SK-N-SH treated with all-trans-retinoic acid at 6 μM for 48 hours (cell line): ENCODE measurements at regions not wholly inside any gene's neighbourhood (a gene's known extent, or its start where the extent isn't known, plus 50 kb on each side); places are given as distances from the start of the nearest gene placed in this dataset.

Experiments used
- ATAC-seq: fragments of 200-7000 bp; cut with Tn5 transposase; 3 replicates; pipeline ENCODE4 v1.9.1; 2020; ENCODE audit warnings: mild to moderate bottlenecking, moderate library complexity
- ARNTL ChIP-seq: fragments of 450-650 bp; formaldehyde crosslinking; IDR thresholded peaks from 2 replicates; pipeline ENCODE4 v1.5.0; 2020; ENCODE audit warnings: low read depth, mild to moderate bottlenecking, moderate library complexity, borderline replicate concordance
- BACH2 ChIP-seq: fragments of 250-450 bp; sonication (Bioruptor Pico); IDR thresholded peaks from 2 replicates; pipeline ENCODE4 v1.9.0; 2021; ENCODE audit warnings: mild to moderate bottlenecking, borderline replicate concordance
- CSDC2 ChIP-seq: fragments of 250-450 bp; sonication (Bioruptor Pico); IDR thresholded peaks from 2 replicates; pipeline ENCODE4 v1.5.0; 2020; ENCODE audit warnings: mild to moderate bottlenecking, moderate library complexity
- ESRRG ChIP-seq: fragments of 250-450 bp; sonication (Bioruptor Pico); IDR thresholded peaks from 2 replicates; pipeline ENCODE4 v1.6.1; 2021; ENCODE audit warnings: mild to moderate bottlenecking
- GLIS3 ChIP-seq: fragments of 250-450 bp; sonication (Bioruptor Pico); IDR thresholded peaks from 2 replicates; pipeline ENCODE4 v1.5.0; 2020; ENCODE audit warnings: mild to moderate bottlenecking, moderate library complexity
- ISL1 ChIP-seq: fragments of 250-450 bp; sonication (Bioruptor Pico); IDR thresholded peaks from 2 replicates; pipeline ENCODE4 v2.1.2; 2022; ENCODE audit warnings: mild to moderate bottlenecking, moderate library complexity
- OSR1 ChIP-seq: fragments of 250-450 bp; sonication (Bioruptor Pico); IDR thresholded peaks from 2 replicates; pipeline ENCODE4 v1.8.0; 2022; ENCODE audit warnings: moderate library complexity, mild to moderate bottlenecking, inconsistent platforms
- PPARA ChIP-seq: fragments of 250-450 bp; sonication (Bioruptor Pico); IDR thresholded peaks from 2 replicates; pipeline ENCODE4 v1.5.0; 2020; ENCODE audit warnings: mild to moderate bottlenecking, borderline replicate concordance
- RARB ChIP-seq: fragments of 250-450 bp; sonication (Bioruptor Pico); IDR thresholded peaks from 2 replicates; pipeline ENCODE4 v1.8.0; 2021; ENCODE audit warnings: mild to moderate bottlenecking, moderate library complexity
- SNAI2 ChIP-seq: fragments of 250-450 bp; sonication (Bioruptor Pico); IDR thresholded peaks from 2 replicates; pipeline ENCODE4 v1.5.0; 2020; ENCODE audit warnings: mild to moderate bottlenecking, moderate library complexity
- TCF4 ChIP-seq: fragments of 250-450 bp; sonication (Bioruptor Pico); IDR thresholded peaks from 2 replicates; pipeline ENCODE4 v1.8.0; 2021; ENCODE audit warnings: mild to moderate bottlenecking, moderate library complexity, borderline replicate concordance
- TOX ChIP-seq: fragments of 250-450 bp; sonication (Bioruptor Pico); IDR thresholded peaks from 2 replicates; pipeline ENCODE4 v1.8.0; 2021; ENCODE audit warnings: mild to moderate bottlenecking, moderate library complexity, borderline replicate concordance
- ZC3H10 ChIP-seq: fragments of 250-450 bp; sonication (Bioruptor Pico); IDR thresholded peaks from 2 replicates; pipeline ENCODE4 v1.5.1; 2021; ENCODE audit warnings: mild to moderate bottlenecking, moderate library complexity
- ZFP3 ChIP-seq: fragments of 250-450 bp; sonication (Bioruptor Pico); IDR thresholded peaks from 2 replicates; pipeline ENCODE4 v1.5.0; 2020; ENCODE audit warnings: mild to moderate bottlenecking, moderate library complexity
- ZFP30 ChIP-seq: fragments of 450-650 bp; formaldehyde crosslinking; IDR thresholded peaks from 2 replicates; pipeline ENCODE4 v1.5.0; 2022; ENCODE audit warnings: mild to moderate bottlenecking, moderate library complexity
- ZNF565 ChIP-seq: fragments of 450-650 bp; formaldehyde crosslinking; conservative IDR thresholded peaks from 2 replicates; pipeline ENCODE4 v1.5.0; 2020; ENCODE audit warnings: low read depth, mild to moderate bottlenecking, moderate library complexity
- ZNF70 ChIP-seq: fragments of 450-650 bp; formaldehyde crosslinking; IDR thresholded peaks from 2 replicates; pipeline ENCODE4 v1.5.0; 2020; ENCODE audit warnings: mild to moderate bottlenecking, moderate library complexity
- ZNF8 ChIP-seq: fragments of 450-650 bp; formaldehyde crosslinking; IDR thresholded peaks from 2 replicates; pipeline ENCODE4 v1.5.0; 2020; ENCODE audit warnings: mild to moderate bottlenecking, moderate library complexity
- TF ChIP-seq, protein P1 (sequence below): fragments of 250-450 bp; sonication (Bioruptor Pico); IDR thresholded peaks from 2 replicates; pipeline ENCODE4 v1.5.1; 2021; ENCODE audit warnings: mild to moderate bottlenecking, moderate library complexity
- TF ChIP-seq, protein P2 (sequence below): fragments of 250-450 bp; sonication (Bioruptor Pico); IDR thresholded peaks from 2 replicates; pipeline ENCODE4 v1.5.1; 2020; ENCODE audit warnings: low read depth, mild to moderate bottlenecking, moderate library complexity
- TF ChIP-seq, protein P3 (sequence below): fragments of 250-450 bp; sonication (Bioruptor Pico); IDR thresholded peaks from 2 replicates; pipeline ENCODE4 v1.8.0; 2021; ENCODE audit warnings: low read depth, mild to moderate bottlenecking, moderate library complexity, borderline replicate concordance
- TF ChIP-seq, protein P4 (sequence below): fragments of 250-450 bp; sonication (Bioruptor Pico); IDR thresholded peaks from 2 replicates; pipeline ENCODE4 v1.8.0; 2020; ENCODE audit warnings: mild to moderate bottlenecking, moderate library complexity, borderline replicate concordance
- TF ChIP-seq, protein P5 (sequence below): fragments of 250-450 bp; sonication (Bioruptor Pico); IDR thresholded peaks from 2 replicates; pipeline ENCODE4 v1.5.0; 2020; ENCODE audit warnings: mild to moderate bottlenecking, moderate library complexity

DNA sequence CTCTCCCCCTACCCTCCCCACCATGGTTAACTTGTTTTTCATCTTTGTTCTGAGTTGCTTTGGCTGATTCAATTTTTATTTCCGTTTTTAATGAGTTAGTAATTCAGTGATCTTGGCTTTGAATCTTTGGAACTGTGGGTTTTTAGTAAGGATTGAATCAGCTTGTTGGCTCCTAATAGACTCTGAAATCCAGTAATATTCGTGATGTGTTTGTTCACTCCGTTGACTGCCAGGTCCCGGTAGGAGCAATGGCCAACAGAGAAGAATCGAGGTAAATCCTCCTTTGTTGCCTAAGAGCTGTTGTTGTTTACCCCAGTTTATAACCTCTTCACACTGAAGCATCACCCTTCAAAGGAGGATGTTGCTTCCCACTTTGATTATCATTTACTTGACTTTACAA lies 92.7 kb downstream of the PCSK1 start:
- TF ChIP-seq ZFP30 (CRISPR knock-in tag) = no peak
- TF ChIP-seq ARNTL (CRISPR knock-in tag) = no peak
- no peak for TF ChIP-seq PPARA (CRISPR knock-in tag)
- TF ChIP-seq ZNF565 (CRISPR knock-in tag) = no peak
- TF ChIP-seq BACH2 (CRISPR knock-in tag) = no peak
- TF ChIP-seq, protein P1, sequence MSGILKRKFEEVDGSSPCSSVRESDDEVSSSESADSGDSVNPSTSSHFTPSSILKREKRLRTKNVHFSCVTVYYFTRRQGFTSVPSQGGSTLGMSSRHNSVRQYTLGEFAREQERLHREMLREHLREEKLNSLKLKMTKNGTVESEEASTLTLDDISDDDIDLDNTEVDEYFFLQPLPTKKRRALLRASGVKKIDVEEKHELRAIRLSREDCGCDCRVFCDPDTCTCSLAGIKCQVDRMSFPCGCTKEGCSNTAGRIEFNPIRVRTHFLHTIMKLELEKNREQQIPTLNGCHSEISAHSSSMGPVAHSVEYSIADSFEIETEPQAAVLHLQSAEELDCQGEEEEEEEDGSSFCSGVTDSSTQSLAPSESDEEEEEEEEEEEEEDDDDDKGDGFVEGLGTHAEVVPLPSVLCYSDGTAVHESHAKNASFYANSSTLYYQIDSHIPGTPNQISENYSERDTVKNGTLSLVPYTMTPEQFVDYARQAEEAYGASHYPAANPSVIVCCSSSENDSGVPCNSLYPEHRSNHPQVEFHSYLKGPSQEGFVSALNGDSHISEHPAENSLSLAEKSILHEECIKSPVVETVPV = no peak
- no peak for TF ChIP-seq RARB (CRISPR knock-in tag)
- TF ChIP-seq SNAI2 (CRISPR knock-in tag) = no peak
- no peak for TF ChIP-seq GLIS3 (CRISPR knock-in tag)
- TF ChIP-seq, protein P2, sequence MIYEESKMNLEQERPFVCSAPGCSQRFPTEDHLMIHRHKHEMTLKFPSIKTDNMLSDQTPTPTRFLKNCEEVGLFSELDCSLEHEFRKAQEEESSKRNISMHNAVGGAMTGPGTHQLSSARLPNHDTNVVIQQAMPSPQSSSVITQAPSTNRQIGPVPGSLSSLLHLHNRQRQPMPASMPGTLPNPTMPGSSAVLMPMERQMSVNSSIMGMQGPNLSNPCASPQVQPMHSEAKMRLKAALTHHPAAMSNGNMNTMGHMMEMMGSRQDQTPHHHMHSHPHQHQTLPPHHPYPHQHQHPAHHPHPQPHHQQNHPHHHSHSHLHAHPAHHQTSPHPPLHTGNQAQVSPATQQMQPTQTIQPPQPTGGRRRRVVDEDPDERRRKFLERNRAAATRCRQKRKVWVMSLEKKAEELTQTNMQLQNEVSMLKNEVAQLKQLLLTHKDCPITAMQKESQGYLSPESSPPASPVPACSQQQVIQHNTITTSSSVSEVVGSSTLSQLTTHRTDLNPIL (CRISPR knock-in tag) = no peak
- TF ChIP-seq TOX (CRISPR knock-in tag) = no peak
- TF ChIP-seq, protein P3, sequence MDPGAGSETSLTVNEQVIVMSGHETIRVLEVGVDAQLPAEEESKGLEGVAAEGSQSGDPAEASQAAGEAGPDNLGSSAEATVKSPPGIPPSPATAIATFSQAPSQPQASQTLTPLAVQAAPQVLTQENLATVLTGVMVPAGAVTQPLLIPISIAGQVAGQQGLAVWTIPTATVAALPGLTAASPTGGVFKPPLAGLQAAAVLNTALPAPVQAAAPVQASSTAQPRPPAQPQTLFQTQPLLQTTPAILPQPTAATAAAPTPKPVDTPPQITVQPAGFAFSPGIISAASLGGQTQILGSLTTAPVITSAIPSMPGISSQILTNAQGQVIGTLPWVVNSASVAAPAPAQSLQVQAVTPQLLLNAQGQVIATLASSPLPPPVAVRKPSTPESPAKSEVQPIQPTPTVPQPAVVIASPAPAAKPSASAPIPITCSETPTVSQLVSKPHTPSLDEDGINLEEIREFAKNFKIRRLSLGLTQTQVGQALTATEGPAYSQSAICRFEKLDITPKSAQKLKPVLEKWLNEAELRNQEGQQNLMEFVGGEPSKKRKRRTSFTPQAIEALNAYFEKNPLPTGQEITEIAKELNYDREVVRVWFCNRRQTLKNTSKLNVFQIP (CRISPR knock-in tag) = no peak
- TF ChIP-seq TCF4 = no peak
- TF ChIP-seq, protein P4, sequence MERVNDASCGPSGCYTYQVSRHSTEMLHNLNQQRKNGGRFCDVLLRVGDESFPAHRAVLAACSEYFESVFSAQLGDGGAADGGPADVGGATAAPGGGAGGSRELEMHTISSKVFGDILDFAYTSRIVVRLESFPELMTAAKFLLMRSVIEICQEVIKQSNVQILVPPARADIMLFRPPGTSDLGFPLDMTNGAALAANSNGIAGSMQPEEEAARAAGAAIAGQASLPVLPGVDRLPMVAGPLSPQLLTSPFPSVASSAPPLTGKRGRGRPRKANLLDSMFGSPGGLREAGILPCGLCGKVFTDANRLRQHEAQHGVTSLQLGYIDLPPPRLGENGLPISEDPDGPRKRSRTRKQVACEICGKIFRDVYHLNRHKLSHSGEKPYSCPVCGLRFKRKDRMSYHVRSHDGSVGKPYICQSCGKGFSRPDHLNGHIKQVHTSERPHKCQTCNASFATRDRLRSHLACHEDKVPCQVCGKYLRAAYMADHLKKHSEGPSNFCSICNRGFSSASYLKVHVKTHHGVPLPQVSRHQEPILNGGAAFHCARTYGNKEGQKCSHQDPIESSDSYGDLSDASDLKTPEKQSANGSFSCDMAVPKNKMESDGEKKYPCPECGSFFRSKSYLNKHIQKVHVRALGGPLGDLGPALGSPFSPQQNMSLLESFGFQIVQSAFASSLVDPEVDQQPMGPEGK (CRISPR knock-in tag) = no peak
- no peak for TF ChIP-seq ISL1 (CRISPR knock-in tag)
- TF ChIP-seq ZNF8 (CRISPR knock-in tag) = no peak
- no peak for ATAC-seq

DNA sequence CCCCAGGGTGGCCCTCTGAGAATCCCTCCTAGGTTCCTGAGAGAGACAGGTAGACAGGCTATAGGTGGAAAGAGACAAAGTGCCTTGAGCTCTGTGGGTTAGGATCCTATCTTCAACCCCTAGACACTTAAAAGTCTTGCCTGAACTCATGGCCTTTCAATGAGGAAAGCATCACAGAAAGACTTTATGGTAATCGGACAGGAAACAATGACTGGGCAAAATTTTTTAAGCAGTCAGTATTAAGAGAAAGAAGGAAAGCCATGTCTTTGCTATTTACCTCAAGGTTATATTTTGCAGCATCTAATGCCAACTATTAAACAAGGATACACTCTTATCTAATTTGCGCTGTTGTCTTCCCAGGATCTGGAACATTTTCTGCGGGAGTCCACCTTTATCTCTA lies 93.2 kb downstream of the PCSK1 start:
- no peak for ATAC-seq

More for the DNA sequence above, 93.2 kb downstream of the PCSK1 start:
- no peak for TF ChIP-seq OSR1 (CRISPR knock-in tag)
- no peak for TF ChIP-seq RARB (CRISPR knock-in tag)
- TF ChIP-seq GLIS3 (CRISPR knock-in tag) = no peak
- TF ChIP-seq, protein P3 (CRISPR knock-in tag) = no peak
- no peak for TF ChIP-seq TCF4
- no peak for TF ChIP-seq CSDC2 (CRISPR knock-in tag)
- TF ChIP-seq ESRRG (CRISPR knock-in tag) = no peak
- no peak for TF ChIP-seq ZNF565 (CRISPR knock-in tag)
- no peak for TF ChIP-seq ZC3H10 (CRISPR knock-in tag)
- TF ChIP-seq BACH2 (CRISPR knock-in tag) = no peak
- TF ChIP-seq ZFP3 (CRISPR knock-in tag) = no peak
- no peak for TF ChIP-seq ZNF8 (CRISPR knock-in tag)
- TF ChIP-seq, protein P2 (CRISPR knock-in tag) = no peak
- TF ChIP-seq, protein P4 (CRISPR knock-in tag) = no peak
- TF ChIP-seq, protein P5, sequence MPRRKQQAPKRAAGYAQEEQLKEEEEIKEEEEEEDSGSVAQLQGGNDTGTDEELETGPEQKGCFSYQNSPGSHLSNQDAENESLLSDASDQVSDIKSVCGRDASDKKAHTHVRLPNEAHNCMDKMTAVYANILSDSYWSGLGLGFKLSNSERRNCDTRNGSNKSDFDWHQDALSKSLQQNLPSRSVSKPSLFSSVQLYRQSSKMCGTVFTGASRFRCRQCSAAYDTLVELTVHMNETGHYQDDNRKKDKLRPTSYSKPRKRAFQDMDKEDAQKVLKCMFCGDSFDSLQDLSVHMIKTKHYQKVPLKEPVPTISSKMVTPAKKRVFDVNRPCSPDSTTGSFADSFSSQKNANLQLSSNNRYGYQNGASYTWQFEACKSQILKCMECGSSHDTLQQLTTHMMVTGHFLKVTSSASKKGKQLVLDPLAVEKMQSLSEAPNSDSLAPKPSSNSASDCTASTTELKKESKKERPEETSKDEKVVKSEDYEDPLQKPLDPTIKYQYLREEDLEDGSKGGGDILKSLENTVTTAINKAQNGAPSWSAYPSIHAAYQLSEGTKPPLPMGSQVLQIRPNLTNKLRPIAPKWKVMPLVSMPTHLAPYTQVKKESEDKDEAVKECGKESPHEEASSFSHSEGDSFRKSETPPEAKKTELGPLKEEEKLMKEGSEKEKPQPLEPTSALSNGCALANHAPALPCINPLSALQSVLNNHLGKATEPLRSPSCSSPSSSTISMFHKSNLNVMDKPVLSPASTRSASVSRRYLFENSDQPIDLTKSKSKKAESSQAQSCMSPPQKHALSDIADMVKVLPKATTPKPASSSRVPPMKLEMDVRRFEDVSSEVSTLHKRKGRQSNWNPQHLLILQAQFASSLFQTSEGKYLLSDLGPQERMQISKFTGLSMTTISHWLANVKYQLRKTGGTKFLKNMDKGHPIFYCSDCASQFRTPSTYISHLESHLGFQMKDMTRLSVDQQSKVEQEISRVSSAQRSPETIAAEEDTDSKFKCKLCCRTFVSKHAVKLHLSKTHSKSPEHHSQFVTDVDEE (CRISPR knock-in tag) = no peak
- no peak for TF ChIP-seq ZNF70 (CRISPR knock-in tag)
- TF ChIP-seq ZFP30 (CRISPR knock-in tag) = no peak
- TF ChIP-seq, protein P1 = no peak
- TF ChIP-seq ARNTL (CRISPR knock-in tag) = no peak
- no peak for TF ChIP-seq TOX (CRISPR knock-in tag)
- TF ChIP-seq, all 23 proteins: peak for 0
